ENCODE measurements at regions not wholly inside any gene's neighbourhood (a gene's known extent, or its start where the extent isn't known, plus 50 kb on each side); places are given as distances from the start of the nearest gene placed in this dataset.
A peak's percentile ranks its signal among the peaks of the same experiment; 100 is the strongest.

GRCh38 chr5:39815711-39816110, 390.9 kb upstream of the DAB2 start:
- Histone ChIP-seq H3K4me1 (peaks cover 0 to 13% (median 4%) of the 10 kb centered on the region in 4 donors), H3K27me3 (no peaks in the 10 kb centered on the region), H3K4me3 (no peak overlapping the region), H3K9me3 (no peaks in the 10 kb centered on the region), H3K36me3 (no peaks in the 10 kb centered on the region), H3K27ac (peak overlapping the region in 1 of 4 donors; percentile 33)
- no peak for DNase-seq
- 29 to 40% methylated on average over 2 of the region's 2 CpGs for WGBS, 2 donors (ENCODE audit: low coverage in 1 of 2)
- intact Hi-C loops (cut with DNase I; ENCODE audit: low total_unique reads) = no loop called here
- TF ChIP-seq, protein P1, sequence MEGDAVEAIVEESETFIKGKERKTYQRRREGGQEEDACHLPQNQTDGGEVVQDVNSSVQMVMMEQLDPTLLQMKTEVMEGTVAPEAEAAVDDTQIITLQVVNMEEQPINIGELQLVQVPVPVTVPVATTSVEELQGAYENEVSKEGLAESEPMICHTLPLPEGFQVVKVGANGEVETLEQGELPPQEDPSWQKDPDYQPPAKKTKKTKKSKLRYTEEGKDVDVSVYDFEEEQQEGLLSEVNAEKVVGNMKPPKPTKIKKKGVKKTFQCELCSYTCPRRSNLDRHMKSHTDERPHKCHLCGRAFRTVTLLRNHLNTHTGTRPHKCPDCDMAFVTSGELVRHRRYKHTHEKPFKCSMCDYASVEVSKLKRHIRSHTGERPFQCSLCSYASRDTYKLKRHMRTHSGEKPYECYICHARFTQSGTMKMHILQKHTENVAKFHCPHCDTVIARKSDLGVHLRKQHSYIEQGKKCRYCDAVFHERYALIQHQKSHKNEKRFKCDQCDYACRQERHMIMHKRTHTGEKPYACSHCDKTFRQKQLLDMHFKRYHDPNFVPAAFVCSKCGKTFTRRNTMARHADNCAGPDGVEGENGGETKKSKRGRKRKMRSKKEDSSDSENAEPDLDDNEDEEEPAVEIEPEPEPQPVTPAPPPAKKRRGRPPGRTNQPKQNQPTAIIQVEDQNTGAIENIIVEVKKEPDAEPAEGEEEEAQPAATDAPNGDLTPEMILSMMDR (IDR thresholded peaks at IDR 0.05) = no peak
- TF ChIP-seq POLR2A (IDR thresholded peaks at IDR 0.05) = no peak
- TF ChIP-seq EP300 (IDR thresholded peaks at IDR 0.05; ENCODE audit: low read depth) = no peak
- no peak for TF ChIP-seq POLR2AphosphoS5 (IDR thresholded peaks at IDR 0.05)
- in situ Hi-C loops (cut with MboI; ENCODE audit: low pct_ligation_motif_present in 1 of 4, low pct_unique_long_range_greater_than_20kb in 1 of 4, low sequenced_read_pairs in 3 of 4) = no loop called here

DNA sequence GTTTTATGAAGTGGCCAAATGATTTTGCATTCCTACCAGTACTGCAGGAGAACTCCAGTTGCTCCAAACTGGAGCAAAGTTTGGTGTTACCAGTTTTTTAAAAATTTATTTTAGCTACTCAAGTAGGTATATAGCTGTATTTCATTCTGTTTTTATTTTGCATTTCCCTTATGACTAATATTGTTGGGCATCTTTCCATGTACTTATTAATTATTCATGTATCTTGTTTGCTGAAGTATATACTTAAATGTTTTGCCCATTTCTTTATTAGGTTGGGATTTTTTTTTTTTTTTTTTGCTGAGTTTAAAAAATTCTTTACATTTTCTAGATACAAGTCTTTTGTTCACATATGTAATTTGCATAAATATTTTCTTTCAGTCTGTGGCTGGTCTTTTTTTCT, 386.6 kb upstream of the DAB2 start:
- in situ Hi-C loops (cut with MboI; ENCODE audit: low pct_ligation_motif_present in 1 of 4, low pct_unique_long_range_greater_than_20kb in 1 of 4, low sequenced_read_pairs in 3 of 4) = no loop called here

DNA sequence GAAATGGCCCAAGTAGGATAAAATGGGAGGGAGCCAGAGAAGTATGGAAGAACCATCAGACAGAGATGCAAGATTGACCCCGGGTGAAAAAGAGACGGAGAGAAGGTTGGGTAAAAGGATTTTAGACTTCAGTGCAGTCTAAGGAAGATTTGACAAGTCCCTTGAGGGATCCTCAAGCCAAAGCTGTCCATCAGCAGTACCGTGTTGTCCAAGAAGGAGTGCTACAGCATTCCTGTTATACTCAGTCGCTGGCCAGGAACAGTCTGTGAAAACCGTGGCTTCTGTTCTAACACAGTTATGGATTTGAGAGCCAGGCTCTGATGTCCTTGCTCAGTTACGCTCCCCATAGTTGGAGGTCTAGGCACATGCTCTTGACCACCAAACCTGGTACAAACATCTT, 383.9 kb upstream of the DAB2 start:
- intact Hi-C loops (cut with DNase I; ENCODE audit: low total_unique reads) = no loop called here
- in situ Hi-C loops (cut with MboI; ENCODE audit: low pct_ligation_motif_present in 1 of 4, low pct_unique_long_range_greater_than_20kb in 1 of 4, low sequenced_read_pairs in 3 of 4) = no loop called here

More for the DNA sequence above, 386.6 kb upstream of the DAB2 start:
- Histone ChIP-seq H3K27me3 (no peaks in the 10 kb centered on the region), H3K36me3 (no peaks in the 10 kb centered on the region), H3K4me1 (peaks cover 0 to 11% (median 4%) of the 10 kb centered on the region in 4 donors), H3K9me3 (no peaks in the 10 kb centered on the region), H3K4me3 (no peak overlapping the region), H3K27ac (no peak overlapping the region)
- no peak for DNase-seq
- TF ChIP-seq, protein P1 (IDR thresholded peaks at IDR 0.05) = no peak
- no peak for TF ChIP-seq POLR2A (IDR thresholded peaks at IDR 0.05)
- TF ChIP-seq EP300 (IDR thresholded peaks at IDR 0.05; ENCODE audit: low read depth) = no peak
- TF ChIP-seq POLR2AphosphoS5 (IDR thresholded peaks at IDR 0.05) = no peak
- intact Hi-C loops (cut with DNase I; ENCODE audit: low total_unique reads) = no loop called here

DNA sequence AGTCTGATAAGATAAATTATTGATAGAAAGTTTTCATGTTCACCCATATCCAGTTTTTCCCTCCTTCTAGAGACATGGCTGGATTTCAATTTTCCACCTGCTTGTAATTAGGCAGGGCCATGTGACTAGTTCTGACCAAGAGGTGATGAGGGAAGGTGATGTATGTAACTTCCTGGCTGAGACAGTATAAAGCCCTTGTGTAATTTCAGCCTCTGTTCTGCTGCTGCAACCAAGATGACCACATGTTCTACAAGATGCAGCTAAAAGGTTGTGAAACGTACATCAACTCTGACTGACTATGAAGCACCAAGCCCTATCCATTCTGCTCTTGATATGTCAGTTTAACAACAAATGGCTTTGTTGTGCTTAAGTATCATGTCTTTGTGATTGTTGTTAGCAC, 376.5 kb upstream of the DAB2 start:
- H3K27ac ChIP-seq = no peak overlapping the region
- no peak for DNase-seq
- H3K27me3 ChIP-seq = no peaks in the 10 kb centered on the region
- no peaks in the 10 kb centered on the region for H3K4me1 ChIP-seq
- intact Hi-C loops (cut with DNase I; ENCODE audit: low total_unique reads) = no loop called here
- no peak overlapping the region for H3K4me3 ChIP-seq
- no peaks in the 10 kb centered on the region for H3K9me3 ChIP-seq
- in situ Hi-C loops (cut with MboI; ENCODE audit: low pct_ligation_motif_present in 1 of 4, low pct_unique_long_range_greater_than_20kb in 1 of 4, low sequenced_read_pairs in 3 of 4) = no loop called here
- whole genome bisulfite sequencing, 2 donors (ENCODE audit: low coverage in 1 of 2) = 50 to 86% methylated on average over 1 of the region's 1 CpG
- TF ChIP-seq EP300 (IDR thresholded peaks at IDR 0.05; ENCODE audit: low read depth) (no peak), POLR2AphosphoS5 (IDR thresholded peaks at IDR 0.05) (no peak), POLR2A (IDR thresholded peaks at IDR 0.05) (no peak)
- TF ChIP-seq, protein P1 (IDR thresholded peaks at IDR 0.05) = no peak
- H3K36me3 ChIP-seq = no peaks in the 10 kb centered on the region

More for the DNA sequence above, 383.9 kb upstream of the DAB2 start:
- Histone ChIP-seq H3K36me3 (no peaks in the 10 kb centered on the region), H3K4me1 (no peaks in the 10 kb centered on the region), H3K27me3 (no peaks in the 10 kb centered on the region), H3K9me3 (no peaks in the 10 kb centered on the region), H3K4me3 (no peak overlapping the region), H3K27ac (no peak overlapping the region)
- 78 to 84% methylated on average over 4 to 6 of the region's 6 CpGs for WGBS, 2 donors (ENCODE audit: low coverage in 1 of 2)
- no peak for TF ChIP-seq POLR2AphosphoS5 (IDR thresholded peaks at IDR 0.05)
- TF ChIP-seq, protein P1 (IDR thresholded peaks at IDR 0.05) = no peak
- TF ChIP-seq EP300 (IDR thresholded peaks at IDR 0.05; ENCODE audit: low read depth) = no peak
- no peak for TF ChIP-seq POLR2A (IDR thresholded peaks at IDR 0.05)
- no peak for DNase-seq

Data from transverse colon (tissue), 4 donors.